HepG2 (cell line): ENCODE measurements at regions not wholly inside any gene's neighbourhood (a gene's known extent, or its start where the extent isn't known, plus 50 kb on each side); places are given as distances from the start of the nearest gene placed in this dataset.

Experiments
- ATAC-seq: fragments of 200-7000 bp; cut with Tn5 transposase; 3 replicates; pipeline ENCODE4 v1.9.1; 2020; ENCODE audit warnings: mild to moderate bottlenecking, moderate library complexity
- BruUV-seq: library from RNA; stranded (reverse); fragments of 400-500 nt; replicated peaks from 2 replicates; lab custom pipeline; 2021; lab: Mats Ljungman, UMichigan
- CTCF ChIA-PET: fragments of 300-600 bp; formaldehyde crosslinking; extraction: SDS; loops from one replicate; lab custom pipeline; 2021; ENCODE audit warnings: low total read pairs, inconsistent platforms, low intra/inter-chr PET ratio; lab: Yijun Ruan, JAX
- POLR2A ChIA-PET: fragments of 350-600 bp; sonication (Branson Sonifier 250); formaldehyde crosslinking; loops from one replicate; lab custom pipeline; 2020; ENCODE audit warnings: antibody characterized with exemption, inconsistent platforms; lab: Yijun Ruan, JAX
- DNase-seq: peaks from one replicate; pipeline ENCODE4 v3.0.0-alpha.2; 2015; ENCODE audit warnings: low spot score
- FAIRE-seq: peaks from 3 replicates; lab custom pipeline; 2011; peaks lifted over from hg19 to GRCh38; lab: Jason Lieb, UNC
- H2AFZ ChIP-seq: one replicate; pipeline ENCODE4 v1.6.1; 2011; ENCODE audit warnings: low read length, inconsistent platforms
- H3K27ac ChIP-seq: fragments of 300-600 bp; 3 replicates; pipeline ENCODE4 v1.8.0; 2011; ENCODE audit warnings: mixed run types, mild to moderate bottlenecking, mixed read lengths, low read length, inconsistent platforms; ENCODE audit not compliant: insufficient read depth; ENCODE audit errors: extremely low read length
- H3K27me3 ChIP-seq, 2 experiments: fragments of 200-600 bp in 1 of 2; 2 replicates in 1 of 2; 3 replicates in 1 of 2; pipeline versions ENCODE4 v1.6.0 to v1.8.0; 2011; ENCODE audit warnings: low read length in 2 of 2, mild to moderate bottlenecking in 2 of 2, moderate library complexity in 2 of 2, inconsistent platforms in 1 of 2; ENCODE audit not compliant: insufficient read depth in 2 of 2, control insufficient read depth in 1 of 2
- H3K36me3 ChIP-seq, 2 experiments: fragments of 200-600 bp in 1 of 2; replicated peaks in 1 of 2; 2 replicates in 1 of 2; 3 replicates in 1 of 2; pipeline versions ENCODE4 v1.5.1 to v1.8.0; 2011; ENCODE audit warnings: low read length in 2 of 2, inconsistent platforms in 1 of 2; ENCODE audit not compliant: insufficient read depth in 2 of 2, control insufficient read depth in 1 of 2
- H3K4me1 ChIP-seq: 2 replicates; pipeline ENCODE4 v1.5.1; 2012; ENCODE audit warnings: low read length, inconsistent platforms; ENCODE audit not compliant: insufficient read depth
- H3K4me2 ChIP-seq: 2 replicates; pipeline ENCODE4 v1.6.0; 2011; ENCODE audit warnings: low read depth, low read length, inconsistent platforms
- H3K4me3 ChIP-seq, 3 experiments: fragments of 200-600 bp in 1 of 3; sonication (generic), shearing (Covaris generic) in 1 of 3; replicated peaks in 1 of 3; 2 replicates each; pipeline ENCODE4 v1.5.1; 2011 to 2016; ENCODE audit warnings: low read length in 3 of 3, inconsistent platforms in 2 of 3, low read depth in 2 of 3, mild to moderate bottlenecking in 2 of 3, control low read depth in 1 of 3, mixed read lengths in 1 of 3; ENCODE audit not compliant: insufficient read depth in 1 of 3
- H3K79me2 ChIP-seq: one replicate; pipeline ENCODE4 v1.6.1; 2011; ENCODE audit warnings: low read length, inconsistent platforms; ENCODE audit not compliant: insufficient read depth
- H3K9ac ChIP-seq: 2 replicates; pipeline ENCODE4 v1.6.0; 2011; ENCODE audit warnings: mild to moderate bottlenecking, low read depth, low read length, inconsistent platforms; ENCODE audit not compliant: insufficient read depth
- H3K9me3 ChIP-seq: 2 replicates; pipeline ENCODE4 v1.5.1; 2012; ENCODE audit warnings: mild to moderate bottlenecking, low read length
- H4K20me1 ChIP-seq: 2 replicates; pipeline ENCODE4 v1.6.0; 2011; ENCODE audit warnings: inconsistent platforms, mild to moderate bottlenecking, low read length, moderate library complexity; ENCODE audit not compliant: insufficient read depth
- AGO1 ChIP-seq: fragments of 200-400 bp; formaldehyde crosslinking; IDR thresholded peaks from 2 replicates; pipeline ENCODE4 v1.6.1; 2017; ENCODE audit warnings: mild to moderate bottlenecking, low read depth, low read length, moderate library complexity; ENCODE audit not compliant: poor library complexity, severe bottlenecking
- CBX1 ChIP-seq: IDR thresholded peaks from one replicate; pipeline ENCODE4 v1.6.1; 2016; ENCODE audit warnings: antibody characterized with exemption, low read depth
- FOSL2 ChIP-seq: sonication (generic); formaldehyde crosslinking; IDR thresholded peaks from 2 replicates; pipeline ENCODE4 v1.4.0; 2020; ENCODE audit warnings: missing genetic modification reagents
- HES4 ChIP-seq: sonication (generic); formaldehyde crosslinking; IDR thresholded peaks from 2 replicates; pipeline ENCODE4 v1.9.0; 2021; ENCODE audit warnings: mild to moderate bottlenecking, missing genetic modification reagents, borderline replicate concordance
- HNF4G ChIP-seq, 2 experiments: sonication (generic) in 1 of 2; formaldehyde crosslinking in 1 of 2; IDR thresholded peaks; 2 replicates each; pipeline versions ENCODE4 v1.4.0 to v1.6.1; 2011 to 2020; ENCODE audit warnings: borderline replicate concordance in 2 of 2, low read depth in 2 of 2, mild to moderate bottlenecking in 2 of 2, low read length in 1 of 2, missing genetic modification reagents in 1 of 2, moderate library complexity in 1 of 2
- RFXANK ChIP-seq: IDR thresholded peaks from 2 replicates; pipeline ENCODE4 v1.6.1; 2016
- RORA ChIP-seq: sonication (generic); formaldehyde crosslinking; IDR thresholded peaks from 2 replicates; pipeline ENCODE4 v1.5.0; 2020; ENCODE audit warnings: mild to moderate bottlenecking, missing genetic modification reagents, moderate library complexity
- SATB2 ChIP-seq: sonication (generic); formaldehyde crosslinking; IDR thresholded peaks from 2 replicates; pipeline ENCODE4 v1.5.0; 2020; ENCODE audit warnings: missing genetic modification reagents
- TP53 ChIP-seq: sonication (generic); formaldehyde crosslinking; conservative IDR thresholded peaks from 2 replicates; pipeline ENCODE4 v1.4.0; 2020; ENCODE audit warnings: missing genetic modification reagents
- ZKSCAN8 ChIP-seq: IDR thresholded peaks from 2 replicates; pipeline ENCODE4 v1.6.1; 2016; ENCODE audit warnings: borderline replicate concordance, missing genetic modification reagents, missing compliant biosample characterization
- ZNF383 ChIP-seq: sonication (generic); formaldehyde crosslinking; IDR thresholded peaks from 2 replicates; pipeline ENCODE4 v1.4.0; 2020; ENCODE audit warnings: missing genetic modification reagents, mild to moderate bottlenecking, borderline replicate concordance
- ZNF430 ChIP-seq: sonication (generic); formaldehyde crosslinking; IDR thresholded peaks from 2 replicates; pipeline ENCODE4 v1.9.0; 2021; ENCODE audit warnings: mild to moderate bottlenecking, missing genetic modification reagents
- ZNF598 ChIP-seq: sonication (generic); formaldehyde crosslinking; IDR thresholded peaks from 2 replicates; pipeline ENCODE4 v1.5.1; 2020; ENCODE audit warnings: mild to moderate bottlenecking, missing genetic modification reagents, borderline replicate concordance
- ZNF776 ChIP-seq: sonication (generic); formaldehyde crosslinking; IDR thresholded peaks from 2 replicates; pipeline ENCODE4 v1.4.0; 2020; ENCODE audit warnings: mild to moderate bottlenecking, missing genetic modification reagents
- ZNF780A ChIP-seq: sonication (generic); formaldehyde crosslinking; IDR thresholded peaks from 2 replicates; pipeline ENCODE4 v1.8.0; 2022; ENCODE audit warnings: mild to moderate bottlenecking, missing genetic modification reagents, moderate library complexity
- WGBS: methylation state at CpG from one replicate; pipeline ENCODE4 v1.1.6; 2017; ENCODE audit warnings: low lambda C conversion rate; 5-methylcytosine and 5-hydroxymethylcytosine counted together
- in situ Hi-C: cut with HindIII; loops from 2 replicates; pipeline ENCODE4 v1.10.0; 2017; ENCODE audit warnings: low pct_unique_long_range_greater_than_20kb; ENCODE audit not compliant: extremely low pct_ligation_motif_present
- intact Hi-C: fragments of 100-400 bp; cut with micrococcal nuclease; formaldehyde crosslinking; loops from one replicate; pipeline ENCODE4 v1.10.0; 2022; ENCODE audit not compliant: unreplicated experiment
- TF ChIP-seq, protein P1 (sequence below): sonication (generic); formaldehyde crosslinking; IDR thresholded peaks from 2 replicates; pipeline ENCODE4 v1.5.0; 2020; ENCODE audit warnings: mild to moderate bottlenecking, missing genetic modification reagents
- TF ChIP-seq, protein P2 (sequence below): sonication (generic); formaldehyde crosslinking; IDR thresholded peaks from 2 replicates; pipeline ENCODE4 v1.4.0; 2020; ENCODE audit warnings: mild to moderate bottlenecking, low read depth, missing genetic modification reagents

DNA sequence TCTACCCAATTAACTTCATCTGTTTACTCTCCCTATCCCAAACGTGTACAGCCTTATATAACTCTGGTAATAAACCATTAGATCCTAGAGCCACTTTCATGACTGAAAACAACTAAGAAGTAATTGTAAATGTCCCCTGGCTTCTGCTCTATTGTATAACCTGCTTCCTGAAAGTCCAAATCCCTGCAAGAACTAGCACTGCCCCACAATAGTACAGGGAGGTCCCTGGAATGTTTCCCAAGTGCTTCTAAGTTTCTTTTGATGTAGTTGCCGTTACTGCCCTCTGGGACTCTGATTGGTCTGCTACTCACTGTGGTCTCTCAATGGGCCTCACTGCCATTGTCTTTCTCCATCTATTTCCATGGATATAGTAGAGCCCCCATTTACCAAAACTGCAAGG is 764.0 kb upstream of the GHITM start:
- Histone ChIP-seq H4K20me1 (no peaks in the 10 kb centered on the region), H3K4me1 (no peaks in the 10 kb centered on the region), H3K27ac (no peak overlapping the region), H3K4me2 (no peak overlapping the region), H3K4me3 (no peak overlapping the region), H3K27me3 (no peaks in the 10 kb centered on the region), H3K9ac (no peak overlapping the region), H3K79me2 (no peaks in the 10 kb centered on the region), H3K9me3 (peaks cover 93% of the 10 kb centered on the region), H2AFZ (no peak overlapping the region), H3K36me3 (no peaks in the 10 kb centered on the region)
- ATAC-seq (no peak), DNase-seq (no peak), FAIRE-seq (no peak)
- in situ Hi-C loops: no loop called here
- POLR2A ChIA-PET: no interaction called here
- 0% methylated on average over 2 of the region's 2 CpGs for WGBS
- CTCF ChIA-PET: no interaction called here
- intact Hi-C loops: no loop called here
- TF ChIP-seq ZNF780A (CRISPR knock-in tag) (no peak), SATB2 (CRISPR knock-in tag) (no peak), ZNF598 (CRISPR knock-in tag) (no peak), ZKSCAN8 (CRISPR knock-in tag) (no peak), ZNF430 (no peak), CBX1 (no peak), AGO1 (no peak), RFXANK (no peak), HNF4G (IDR thresholded peaks at IDR 0.05; ENCODE audit: borderline replicate concordance, low read depth, low read length) (no peak), HNF4G (CRISPR knock-in tag; IDR thresholded peaks at IDR 0.05; ENCODE audit: borderline replicate concordance, low read depth) (no peak), HES4 (CRISPR knock-in tag) (no peak), RORA (CRISPR knock-in tag) (no peak), ZNF383 (CRISPR knock-in tag) (no peak), TP53 (CRISPR knock-in tag) (no peak), FOSL2 (CRISPR knock-in tag) (no peak), ZNF776 (CRISPR knock-in tag) (no peak)
- TF ChIP-seq, protein P1, sequence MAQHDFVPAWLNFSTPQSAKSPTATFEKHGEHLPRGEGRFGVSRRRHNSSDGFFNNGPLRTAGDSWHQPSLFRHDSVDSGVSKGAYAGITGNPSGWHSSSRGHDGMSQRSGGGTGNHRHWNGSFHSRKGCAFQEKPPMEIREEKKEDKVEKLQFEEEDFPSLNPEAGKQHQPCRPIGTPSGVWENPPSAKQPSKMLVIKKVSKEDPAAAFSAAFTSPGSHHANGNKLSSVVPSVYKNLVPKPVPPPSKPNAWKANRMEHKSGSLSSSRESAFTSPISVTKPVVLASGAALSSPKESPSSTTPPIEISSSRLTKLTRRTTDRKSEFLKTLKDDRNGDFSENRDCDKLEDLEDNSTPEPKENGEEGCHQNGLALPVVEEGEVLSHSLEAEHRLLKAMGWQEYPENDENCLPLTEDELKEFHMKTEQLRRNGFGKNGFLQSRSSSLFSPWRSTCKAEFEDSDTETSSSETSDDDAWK (CRISPR knock-in tag): no peak
- TF ChIP-seq, protein P2, sequence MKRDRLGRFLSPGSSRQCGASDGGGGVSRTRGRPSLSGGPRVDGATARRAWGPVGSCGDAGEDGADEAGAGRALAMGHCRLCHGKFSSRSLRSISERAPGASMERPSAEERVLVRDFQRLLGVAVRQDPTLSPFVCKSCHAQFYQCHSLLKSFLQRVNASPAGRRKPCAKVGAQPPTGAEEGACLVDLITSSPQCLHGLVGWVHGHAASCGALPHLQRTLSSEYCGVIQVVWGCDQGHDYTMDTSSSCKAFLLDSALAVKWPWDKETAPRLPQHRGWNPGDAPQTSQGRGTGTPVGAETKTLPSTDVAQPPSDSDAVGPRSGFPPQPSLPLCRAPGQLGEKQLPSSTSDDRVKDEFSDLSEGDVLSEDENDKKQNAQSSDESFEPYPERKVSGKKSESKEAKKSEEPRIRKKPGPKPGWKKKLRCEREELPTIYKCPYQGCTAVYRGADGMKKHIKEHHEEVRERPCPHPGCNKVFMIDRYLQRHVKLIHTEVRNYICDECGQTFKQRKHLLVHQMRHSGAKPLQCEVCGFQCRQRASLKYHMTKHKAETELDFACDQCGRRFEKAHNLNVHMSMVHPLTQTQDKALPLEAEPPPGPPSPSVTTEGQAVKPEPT (CRISPR knock-in tag): no peak
- BruUV-seq: no TSS peak
